Mesendoderm (in vitro differentiated cells): ENCODE measurements at regions not wholly inside any gene's neighbourhood (a gene's known extent, or its start where the extent isn't known, plus 50 kb on each side); places are given as distances from the start of the nearest gene placed in this dataset.
"Not testable (repeated sequence)": the region's sequence is repeated elsewhere in the genome, so short reads cannot be mapped to it uniquely, and the experiment has no call there.

Experiments used
- DNase-seq: peaks from one replicate; pipeline ENCODE4 v3.0.0; 2013
- H2AK5ac ChIP-seq: 2 replicates; pipeline ENCODE4 v1.6.1; 2013; ENCODE audit warnings: low read length, inconsistent platforms
- H2BK120ac ChIP-seq: 2 replicates; pipeline ENCODE4 v1.6.1; 2013; ENCODE audit warnings: low read depth, mild to moderate bottlenecking, low read length, moderate library complexity, mixed read lengths
- H2BK15ac ChIP-seq: replicated peaks from 2 replicates; pipeline ENCODE4 v1.6.1; 2013; ENCODE audit warnings: low read depth, mild to moderate bottlenecking, moderate library complexity
- H2BK5ac ChIP-seq: 2 replicates; pipeline ENCODE4 v1.6.1; 2013; ENCODE audit warnings: low read length, inconsistent platforms
- H3K18ac ChIP-seq: 2 replicates; pipeline ENCODE4 v1.6.1; 2013; ENCODE audit warnings: mild to moderate bottlenecking, low read length, mixed read lengths
- H3K23ac ChIP-seq: one replicate; pipeline ENCODE4 v1.6.1; 2013; ENCODE audit warnings: low read length
- H3K27ac ChIP-seq: 2 replicates; pipeline ENCODE4 v1.5.1; 2013; ENCODE audit warnings: low read depth, mild to moderate bottlenecking, inconsistent platforms, low read length, moderate library complexity
- H3K27me3 ChIP-seq: 2 replicates; pipeline ENCODE4 v1.6.1; 2013; ENCODE audit warnings: low read length, control low read depth, mild to moderate bottlenecking, inconsistent platforms; ENCODE audit not compliant: insufficient read depth, poor library complexity
- H3K36me3 ChIP-seq: 2 replicates; pipeline ENCODE4 v1.6.1; 2013; ENCODE audit warnings: low read length, inconsistent platforms; ENCODE audit not compliant: control insufficient read depth, insufficient read depth
- H3K4ac ChIP-seq: one replicate; pipeline ENCODE4 v1.6.1; 2013; ENCODE audit warnings: low read depth, mild to moderate bottlenecking, low read length, moderate library complexity
- H3K4me1 ChIP-seq: 2 replicates; pipeline ENCODE4 v1.6.1; 2013; ENCODE audit warnings: low read depth, low read length, inconsistent platforms; ENCODE audit not compliant: control insufficient read depth
- H3K4me2 ChIP-seq: 2 replicates; pipeline ENCODE4 v1.6.1; 2013; ENCODE audit warnings: low read length
- H3K4me3 ChIP-seq: 2 replicates; pipeline ENCODE4 v1.5.1; 2013; ENCODE audit warnings: mild to moderate bottlenecking, low read length
- H3K56ac ChIP-seq: one replicate; pipeline ENCODE4 v1.6.1; 2013; ENCODE audit warnings: low read length
- H3K79me1 ChIP-seq: 2 replicates; pipeline ENCODE4 v1.6.1; 2013; ENCODE audit warnings: low read length, inconsistent platforms
- H3K79me2 ChIP-seq: 2 replicates; pipeline ENCODE4 v1.6.1; 2013; ENCODE audit warnings: mild to moderate bottlenecking, low read length; ENCODE audit not compliant: control insufficient read depth, insufficient read depth
- H3K9ac ChIP-seq: 2 replicates; pipeline ENCODE4 v1.6.1; 2013; ENCODE audit warnings: low read length, inconsistent platforms
- H4K5ac ChIP-seq: one replicate; pipeline ENCODE4 v1.6.1; 2013; ENCODE audit warnings: low read length
- H4K8ac ChIP-seq: one replicate; pipeline ENCODE4 v1.6.1; 2013; ENCODE audit warnings: low read depth, mild to moderate bottlenecking, control low read depth, low read length, moderate library complexity
- WGBS: extraction: QIAGEN DNeasy Blood & Tissue Kit; methylation state at CpG from one replicate; pipeline ENCODE4 v1.1.7; 2013; ENCODE audit warnings: low lambda C conversion rate, missing lambda C conversion rate; ENCODE audit not compliant: insufficient coverage; ENCODE audit errors: extremely low coverage; 5-methylcytosine and 5-hydroxymethylcytosine counted together

GRCh38 chr1:46878173-46878782, 63.0 kb downstream of the CYP4A11 start:
- H3K4ac ChIP-seq, H3K4me1 ChIP-seq, H3K79me2 ChIP-seq, H3K27me3 ChIP-seq, H4K5ac ChIP-seq, H3K4me2 ChIP-seq, H3K36me3 ChIP-seq, H3K27ac ChIP-seq, H2BK5ac ChIP-seq, H3K79me1 ChIP-seq, H3K56ac ChIP-seq, H3K4me3 ChIP-seq, H2BK15ac ChIP-seq, H3K9ac ChIP-seq, H3K23ac ChIP-seq, H4K8ac ChIP-seq, H2BK120ac ChIP-seq, H2AK5ac ChIP-seq, H3K18ac ChIP-seq: not testable (repeated sequence)
- WGBS = no CpG with 5 or more reads among the region's 3 CpGs
- DNase-seq = peak; percentile 24

GRCh38 chr1:46876093-46876492, 65.2 kb downstream of the CYP4A11 start:
- H2AK5ac ChIP-seq, H3K4me1 ChIP-seq, H3K23ac ChIP-seq, H3K27me3 ChIP-seq, H3K18ac ChIP-seq, DNase-seq, H3K4ac ChIP-seq, H4K5ac ChIP-seq, H3K79me1 ChIP-seq, H3K79me2 ChIP-seq, H3K4me2 ChIP-seq, H2BK15ac ChIP-seq, H3K27ac ChIP-seq, H3K36me3 ChIP-seq, H2BK5ac ChIP-seq, H3K56ac ChIP-seq, H4K8ac ChIP-seq, H3K9ac ChIP-seq, H3K4me3 ChIP-seq, H2BK120ac ChIP-seq: not testable (repeated sequence)
- no CpG with 5 or more reads among the region's 4 CpGs for WGBS
